Right forelimb (tissue), 1 donor: ENCODE measurements at regions not wholly inside any gene's neighbourhood (a gene's known extent, or its start where the extent isn't known, plus 50 kb on each side); places are given as distances from the start of the nearest gene placed in this dataset.
"Not testable (repeated sequence)": the region's sequence is repeated elsewhere in the genome, so short reads cannot be mapped to it uniquely, and the experiment has no call there.

Experiments
- DNase-seq: peaks from one replicate; pipeline ENCODE4 v3.0.0-alpha.2; 2018

- DNase-seq = not testable (repeated sequence)
These were observed 75.1 kb downstream of the KBTBD2 start for GRCh38 chr7:32816409-32816948.

GRCh38 chr7:32814779-32815178 is 76.8 kb downstream of the KBTBD2 start:
- not testable (repeated sequence) for DNase-seq

GRCh38 chr7:32809871-32810270 is 81.7 kb downstream of the KBTBD2 start:
- no peak for DNase-seq

- no peak for DNase-seq
These were observed 82.2 kb downstream of the KBTBD2 start for GRCh38 chr7:32809347-32809746.

- no peak for DNase-seq
These were observed 88.0 kb downstream of the KBTBD2 start for GRCh38 chr7:32803406-32804141.

- no peak for DNase-seq
These were observed 89.2 kb downstream of the KBTBD2 start for GRCh38 chr7:32802305-32802910.

- DNase-seq = not testable (repeated sequence)
These were observed 98.5 kb downstream of the KBTBD2 start for GRCh38 chr7:32793053-32793452.

GRCh38 chr7:32790766-32791430 is 100.7 kb downstream of the KBTBD2 start:
- DNase-seq = not testable (repeated sequence)

GRCh38 chr7:32789266-32789665 is 102.3 kb downstream of the KBTBD2 start:
- DNase-seq = not testable (repeated sequence)

- DNase-seq = not testable (repeated sequence)
These were observed 103.4 kb downstream of the KBTBD2 start for GRCh38 chr7:32788174-32788573.

- not testable (repeated sequence) for DNase-seq
These were observed 106.1 kb downstream of the KBTBD2 start for GRCh38 chr7:32785365-32785944.

GRCh38 chr7:32779895-32780294 is 111.7 kb downstream of the KBTBD2 start:
- not testable (repeated sequence) for DNase-seq

GRCh38 chr7:32779167-32779566 is 112.4 kb downstream of the KBTBD2 start:
- DNase-seq = no peak

- not testable (repeated sequence) for DNase-seq
These were observed 114.4 kb downstream of the KBTBD2 start for GRCh38 chr7:32777041-32777666.

GRCh38 chr7:32776318-32776717 is 115.2 kb downstream of the KBTBD2 start:
- not testable (repeated sequence) for DNase-seq

GRCh38 chr7:32775809-32776208 is 115.8 kb downstream of the KBTBD2 start:
- not testable (repeated sequence) for DNase-seq

GRCh38 chr7:32774541-32774951 is 117.0 kb downstream of the KBTBD2 start:
- no peak for DNase-seq

GRCh38 chr7:32768866-32769510 is 122.6 kb downstream of the KBTBD2 start:
- not testable (repeated sequence) for DNase-seq

GRCh38 chr7:32768338-32768737 is 123.2 kb downstream of the KBTBD2 start:
- DNase-seq = not testable (repeated sequence)

GRCh38 chr7:32765649-32766251 is 125.8 kb downstream of the KBTBD2 start:
- not testable (repeated sequence) for DNase-seq

- DNase-seq = no peak
These were observed 126.4 kb downstream of the KBTBD2 start for GRCh38 chr7:32765185-32765584.

- DNase-seq = peak; percentile 50
These were observed 128.7 kb downstream of the KBTBD2 start for GRCh38 chr7:32762925-32763293.
